ENCODE measurements at regions not wholly inside any gene's neighbourhood (a gene's known extent, or its start where the extent isn't known, plus 50 kb on each side); places are given as distances from the start of the nearest gene placed in this dataset.
"Not testable (repeated sequence)": the region's sequence is repeated elsewhere in the genome, so short reads cannot be mapped to it uniquely, and the experiment has no call there.

- FAIRE-seq, result no peak
- Histone ChIP-seq H3K27me3 (ENCODE audit: control insufficient read depth in 3 of 3, insufficient read depth in 3 of 3, low read length in 3 of 3) (no peaks in the 10 kb centered on the region), H3K27ac (ENCODE audit: low read depth in 1 of 3, low read length in 2 of 3) (no peak overlapping the region), H3K4me1 (ENCODE audit: control insufficient read depth in 3 of 3, insufficient read depth in 2 of 3, low read depth in 1 of 3, low read length in 2 of 3) (no peaks in the 10 kb centered on the region), H3K9me3 (ENCODE audit: control insufficient read depth in 2 of 2, insufficient read depth in 1 of 2, low read depth in 1 of 2, low read length in 1 of 2) (peaks cover 0 to 3% of the 10 kb centered on the region in 2 donors), H3K4me3 (ENCODE audit: low read depth in 1 of 3, low read length in 3 of 3) (no peak overlapping the region), H3K36me3 (ENCODE audit: control insufficient read depth in 3 of 3, insufficient read depth in 2 of 3, low read depth in 1 of 3, low read length in 3 of 3) (no peaks in the 10 kb centered on the region)
- DNase-seq, result peak in 1 of 2 donors; percentile 11
- WGBS, 3 donors, result 55 to 58% (median 56%) methylated on average over 1 of the region's 1 CpG
Measured at GRCh38 chr10:9577746-9578145, 1439.9 kb upstream of the CELF2 start.

- H3K4me3 ChIP-seq (ENCODE audit: low read depth in 1 of 3, low read length in 3 of 3), result no peak overlapping the region
- no peak overlapping the region for H3K27ac ChIP-seq (ENCODE audit: low read depth in 1 of 3, low read length in 2 of 3)
- H3K9me3 ChIP-seq (ENCODE audit: control insufficient read depth in 2 of 2, insufficient read depth in 1 of 2, low read depth in 1 of 2, low read length in 1 of 2), result peaks cover 0 to 3% of the 10 kb centered on the region in 2 donors
- H3K36me3 ChIP-seq (ENCODE audit: control insufficient read depth in 3 of 3, insufficient read depth in 2 of 3, low read depth in 1 of 3, low read length in 3 of 3), result no peaks in the 10 kb centered on the region
- no peak for FAIRE-seq
- H3K4me1 ChIP-seq (ENCODE audit: control insufficient read depth in 3 of 3, insufficient read depth in 2 of 3, low read depth in 1 of 3, low read length in 2 of 3), result no peaks in the 10 kb centered on the region
- no peak for DNase-seq
- 63 to 81% (median 79%) methylated on average over 3 of the region's 3 CpGs for WGBS, 3 donors
- no peaks in the 10 kb centered on the region for H3K27me3 ChIP-seq (ENCODE audit: control insufficient read depth in 3 of 3, insufficient read depth in 3 of 3, low read length in 3 of 3)
Measured at GRCh38 chr10:9579110-9579705, 1438.5 kb upstream of the CELF2 start.

GRCh38 chr10:9582803-9583202, 1434.9 kb upstream of the CELF2 start:
- FAIRE-seq, result not testable (repeated sequence)
- WGBS, 3 donors, result 66 to 86% (median 70%) methylated on average over 1 of the region's 1 CpG

GRCh38 chr10:9596368-9596920, 1421.2 kb upstream of the CELF2 start:
- 55 to 77% (median 64%) methylated on average over 5 of the region's 5 CpGs for WGBS, 3 donors

More at GRCh38 chr10:9582803-9583202, 1434.9 kb upstream of the CELF2 start:
- H3K9me3 ChIP-seq (ENCODE audit: control insufficient read depth in 2 of 2, insufficient read depth in 1 of 2, low read depth in 1 of 2, low read length in 1 of 2); H3K4me1 ChIP-seq (ENCODE audit: control insufficient read depth in 3 of 3, insufficient read depth in 2 of 3, low read depth in 1 of 3, low read length in 2 of 3); H3K4me3 ChIP-seq (ENCODE audit: low read depth in 1 of 3, low read length in 3 of 3); H3K36me3 ChIP-seq (ENCODE audit: control insufficient read depth in 3 of 3, insufficient read depth in 2 of 3, low read depth in 1 of 3, low read length in 3 of 3); H3K27me3 ChIP-seq (ENCODE audit: control insufficient read depth in 3 of 3, insufficient read depth in 3 of 3, low read length in 3 of 3); H3K27ac ChIP-seq (ENCODE audit: low read depth in 1 of 3, low read length in 2 of 3); DNase-seq: not testable (repeated sequence)

GRCh38 chr10:9602998-9603397, 1414.7 kb upstream of the CELF2 start:
- no peaks in the 10 kb centered on the region for H3K36me3 ChIP-seq (ENCODE audit: control insufficient read depth in 3 of 3, insufficient read depth in 2 of 3, low read depth in 1 of 3, low read length in 3 of 3)
- FAIRE-seq (no peak), DNase-seq (no peak)
- no peak overlapping the region for H3K4me3 ChIP-seq (ENCODE audit: low read depth in 1 of 3, low read length in 3 of 3)
- 64 to 81% (median 68%) methylated on average over 9 of the region's 9 CpGs for WGBS, 3 donors
- H3K9me3 ChIP-seq (ENCODE audit: control insufficient read depth in 2 of 2, insufficient read depth in 1 of 2, low read depth in 1 of 2, low read length in 1 of 2), result no peaks in the 10 kb centered on the region
- no peak overlapping the region for H3K27ac ChIP-seq (ENCODE audit: low read depth in 1 of 3, low read length in 2 of 3)
- H3K27me3 ChIP-seq (ENCODE audit: control insufficient read depth in 3 of 3, insufficient read depth in 3 of 3, low read length in 3 of 3), result no peaks in the 10 kb centered on the region
- H3K4me1 ChIP-seq (ENCODE audit: control insufficient read depth in 3 of 3, insufficient read depth in 2 of 3, low read depth in 1 of 3, low read length in 2 of 3), result no peaks in the 10 kb centered on the region

More at GRCh38 chr10:9596368-9596920, 1421.2 kb upstream of the CELF2 start:
- no peak for DNase-seq
- Histone ChIP-seq H3K27me3 (ENCODE audit: control insufficient read depth in 3 of 3, insufficient read depth in 3 of 3, low read length in 3 of 3) (no peaks in the 10 kb centered on the region), H3K9me3 (ENCODE audit: control insufficient read depth in 2 of 2, insufficient read depth in 1 of 2, low read depth in 1 of 2, low read length in 1 of 2) (peaks cover 0 to 4% of the 10 kb centered on the region in 2 donors), H3K36me3 (ENCODE audit: control insufficient read depth in 3 of 3, insufficient read depth in 2 of 3, low read depth in 1 of 3, low read length in 3 of 3) (no peaks in the 10 kb centered on the region), H3K4me1 (ENCODE audit: control insufficient read depth in 3 of 3, insufficient read depth in 2 of 3, low read depth in 1 of 3, low read length in 2 of 3) (no peaks in the 10 kb centered on the region), H3K4me3 (ENCODE audit: low read depth in 1 of 3, low read length in 3 of 3) (no peak overlapping the region), H3K27ac (ENCODE audit: low read depth in 1 of 3, low read length in 2 of 3) (no peak overlapping the region)
- no peak for FAIRE-seq

GRCh38 chr10:9603972-9604371, 1413.7 kb upstream of the CELF2 start:
- FAIRE-seq (no peak), DNase-seq (no peak)
- no peak overlapping the region for H3K27ac ChIP-seq (ENCODE audit: low read depth in 1 of 3, low read length in 2 of 3)
- H3K36me3 ChIP-seq (ENCODE audit: control insufficient read depth in 3 of 3, insufficient read depth in 2 of 3, low read depth in 1 of 3, low read length in 3 of 3), result no peaks in the 10 kb centered on the region
- H3K4me3 ChIP-seq (ENCODE audit: low read depth in 1 of 3, low read length in 3 of 3), result no peak overlapping the region
- 50 to 74% (median 53%) methylated on average over 2 of the region's 2 CpGs for WGBS, 3 donors
- no peaks in the 10 kb centered on the region for H3K9me3 ChIP-seq (ENCODE audit: control insufficient read depth in 2 of 2, insufficient read depth in 1 of 2, low read depth in 1 of 2, low read length in 1 of 2)
- no peaks in the 10 kb centered on the region for H3K27me3 ChIP-seq (ENCODE audit: control insufficient read depth in 3 of 3, insufficient read depth in 3 of 3, low read length in 3 of 3)
- H3K4me1 ChIP-seq (ENCODE audit: control insufficient read depth in 3 of 3, insufficient read depth in 2 of 3, low read depth in 1 of 3, low read length in 2 of 3), result no peaks in the 10 kb centered on the region

- no peak for DNase-seq
- no peak for FAIRE-seq
- H3K27me3 ChIP-seq (ENCODE audit: control insufficient read depth in 3 of 3, insufficient read depth in 3 of 3, low read length in 3 of 3), result no peaks in the 10 kb centered on the region
- no peak overlapping the region for H3K4me3 ChIP-seq (ENCODE audit: low read depth in 1 of 3, low read length in 3 of 3)
- H3K4me1 ChIP-seq (ENCODE audit: control insufficient read depth in 3 of 3, insufficient read depth in 2 of 3, low read depth in 1 of 3, low read length in 2 of 3), result no peaks in the 10 kb centered on the region
- no peaks in the 10 kb centered on the region for H3K36me3 ChIP-seq (ENCODE audit: control insufficient read depth in 3 of 3, insufficient read depth in 2 of 3, low read depth in 1 of 3, low read length in 3 of 3)
- 58 to 77% (median 58%) methylated on average over 2 of the region's 2 CpGs for WGBS, 3 donors
- no peak overlapping the region for H3K27ac ChIP-seq (ENCODE audit: low read depth in 1 of 3, low read length in 2 of 3)
- no peaks in the 10 kb centered on the region for H3K9me3 ChIP-seq (ENCODE audit: control insufficient read depth in 2 of 2, insufficient read depth in 1 of 2, low read depth in 1 of 2, low read length in 1 of 2)
Measured at GRCh38 chr10:9605231-9605630, 1412.4 kb upstream of the CELF2 start.

GRCh38 chr10:9608602-9609001, 1409.1 kb upstream of the CELF2 start:
- no peaks in the 10 kb centered on the region for H3K36me3 ChIP-seq (ENCODE audit: control insufficient read depth in 3 of 3, insufficient read depth in 2 of 3, low read depth in 1 of 3, low read length in 3 of 3)
- H3K4me3 ChIP-seq (ENCODE audit: low read depth in 1 of 3, low read length in 3 of 3), result no peak overlapping the region
- DNase-seq (peak; percentile 4 to 15), FAIRE-seq (peak; percentile 57)
- no peaks in the 10 kb centered on the region for H3K4me1 ChIP-seq (ENCODE audit: control insufficient read depth in 3 of 3, insufficient read depth in 2 of 3, low read depth in 1 of 3, low read length in 2 of 3)
- H3K27me3 ChIP-seq (ENCODE audit: control insufficient read depth in 3 of 3, insufficient read depth in 3 of 3, low read length in 3 of 3), result no peaks in the 10 kb centered on the region
- H3K9me3 ChIP-seq (ENCODE audit: control insufficient read depth in 2 of 2, insufficient read depth in 1 of 2, low read depth in 1 of 2, low read length in 1 of 2), result no peaks in the 10 kb centered on the region
- H3K27ac ChIP-seq (ENCODE audit: low read depth in 1 of 3, low read length in 2 of 3), result no peak overlapping the region

All from small intestine (tissue), 7 donors.